ENCODE measurements at regions not wholly inside any gene's neighbourhood (a gene's known extent, or its start where the extent isn't known, plus 50 kb on each side); places are given as distances from the start of the nearest gene placed in this dataset.

- H3K27me3 ChIP-seq: no peaks in the 10 kb centered on the region
- no peaks in the 10 kb centered on the region for H3K9me3 ChIP-seq
- H3K4me1 ChIP-seq: peaks cover 14% of the 10 kb centered on the region
- H3K4me3 ChIP-seq (ENCODE audit: low read depth, low read length): no peak overlapping the region
- no peaks in the 10 kb centered on the region for H3K36me3 ChIP-seq
- DNase-seq: no peak
- TF ChIP-seq CTCF (IDR thresholded peaks at IDR 0.05; ENCODE audit: low read depth, low read length): no peak
Observed at GRCh38 chr20:8073024-8073832, 53.7 kb upstream of the TMX4 start.

- Histone ChIP-seq H3K9me3 (no peaks in the 10 kb centered on the region), H3K36me3 (no peaks in the 10 kb centered on the region), H3K27me3 (no peaks in the 10 kb centered on the region), H3K4me1 (peaks cover 14% of the 10 kb centered on the region), H3K4me3 (ENCODE audit: low read depth, low read length) (no peak overlapping the region)
- DNase-seq: no peak
- no peak for TF ChIP-seq CTCF (IDR thresholded peaks at IDR 0.05; ENCODE audit: low read depth, low read length)
Observed at GRCh38 chr20:8074931-8075330, 55.4 kb upstream of the TMX4 start.

- Histone ChIP-seq H3K9me3 (no peaks in the 10 kb centered on the region), H3K27me3 (no peaks in the 10 kb centered on the region), H3K36me3 (no peaks in the 10 kb centered on the region), H3K4me3 (ENCODE audit: low read depth, low read length) (no peak overlapping the region), H3K4me1 (peaks cover 14% of the 10 kb centered on the region)
- no peak for TF ChIP-seq CTCF (IDR thresholded peaks at IDR 0.05; ENCODE audit: low read depth, low read length)
- DNase-seq: no peak
Observed at GRCh38 chr20:8076306-8077136, 55.5 kb upstream of the PLCB1 start.

GRCh38 chr20:8077137-8077466 lies 55.0 kb upstream of the PLCB1 start:
- Histone ChIP-seq H3K4me3 (ENCODE audit: low read depth, low read length) (no peak overlapping the region), H3K4me1 (peaks cover 14% of the 10 kb centered on the region), H3K9me3 (no peaks in the 10 kb centered on the region), H3K36me3 (no peaks in the 10 kb centered on the region), H3K27me3 (no peaks in the 10 kb centered on the region)
- no peak for DNase-seq
- TF ChIP-seq CTCF (IDR thresholded peaks at IDR 0.05; ENCODE audit: low read depth, low read length): no peak

- Histone ChIP-seq H3K36me3 (no peaks in the 10 kb centered on the region), H3K4me3 (ENCODE audit: low read depth, low read length) (no peak overlapping the region), H3K4me1 (peaks cover 9% of the 10 kb centered on the region), H3K9me3 (no peaks in the 10 kb centered on the region), H3K27me3 (no peaks in the 10 kb centered on the region)
- no peak for DNase-seq
- no peak for TF ChIP-seq CTCF (IDR thresholded peaks at IDR 0.05; ENCODE audit: low read depth, low read length)
Observed at GRCh38 chr20:8078528-8078914, 53.5 kb upstream of the PLCB1 start.

GRCh38 chr20:8079976-8080375 lies 52.1 kb upstream of the PLCB1 start:
- H3K27me3 ChIP-seq: no peaks in the 10 kb centered on the region
- DNase-seq: no peak
- TF ChIP-seq CTCF (IDR thresholded peaks at IDR 0.05; ENCODE audit: low read depth, low read length): no peak
- H3K36me3 ChIP-seq: no peaks in the 10 kb centered on the region
- H3K9me3 ChIP-seq: no peaks in the 10 kb centered on the region
- peaks cover 9% of the 10 kb centered on the region for H3K4me1 ChIP-seq
- no peak overlapping the region for H3K4me3 ChIP-seq (ENCODE audit: low read depth, low read length)

All from BE2C (cell line).